Ascending aorta (tissue), 2 donors: ENCODE measurements at regions not wholly inside any gene's neighbourhood (a gene's known extent, or its start where the extent isn't known, plus 50 kb on each side); places are given as distances from the start of the nearest gene placed in this dataset.

Source experiments
- DNase-seq, 2 donors: peaks; one replicate each; pipeline ENCODE4 v3.0.0-alpha.2; 2019; ENCODE audit warnings: low spot score in 2 of 2
- H3K27ac ChIP-seq, 2 donors: fragments of 200-600 bp; sonication (generic); one replicate each; pipeline ENCODE4 v1.5.1; 2016 to 2017; ENCODE audit warnings: mild to moderate bottlenecking in 1 of 2
- H3K27me3 ChIP-seq: fragments of 200-600 bp; sonication (generic); one replicate; pipeline ENCODE4 v1.5.1; 2017
- H3K36me3 ChIP-seq, 2 donors: fragments of 200-600 bp; sonication (generic); one replicate each; pipeline ENCODE4 v1.5.1; 2016
- H3K4me1 ChIP-seq, 2 donors: fragments of 200-600 bp; sonication (generic); one replicate each; pipeline ENCODE4 v1.5.1; 2016 to 2017; ENCODE audit warnings: mild to moderate bottlenecking in 1 of 2
- H3K4me3 ChIP-seq, 2 donors: fragments of 200-600 bp; sonication (generic); one replicate each; pipeline ENCODE4 v1.5.1; 2016 to 2017; ENCODE audit warnings: mild to moderate bottlenecking in 1 of 2
- H3K9me3 ChIP-seq, 2 donors: fragments of 200-600 bp; sonication (generic); one replicate each; pipeline ENCODE4 v1.5.1; 2016
- CTCF ChIP-seq, 3 experiments: fragments of 200-600 bp in 2 of 3; fragments of 450-650 bp in 1 of 3; sonication (generic) in 2 of 3; IDR thresholded peaks; one replicate each; pipeline ENCODE4 v1.5.1; 2016 to 2019; ENCODE audit warnings: antibody characterized with exemption in 3 of 3, mild to moderate bottlenecking in 1 of 3, moderate library complexity in 1 of 3
- intact Hi-C: fragments of 100-400 bp; cut with DNase I; formaldehyde crosslinking; loops from one replicate; pipeline ENCODE4 v1.15.1; 2023

- Histone ChIP-seq H3K27ac (no peak overlapping the region), H3K27me3 (no peaks in the 10 kb centered on the region), H3K4me3 (no peak overlapping the region), H3K9me3 (no peaks in the 10 kb centered on the region), H3K4me1 (no peaks in the 10 kb centered on the region), H3K36me3 (no peaks in the 10 kb centered on the region)
- no peak for DNase-seq
- TF ChIP-seq CTCF (IDR thresholded peaks at IDR 0.05) = no peak
- intact Hi-C loops = no loop called here
Measured at GRCh38 chr11:42543844-42544419, 767.9 kb upstream of the API5 start.

- intact Hi-C loops = no loop called here
- H3K4me3 ChIP-seq = no peak overlapping the region
- H3K27me3 ChIP-seq = no peaks in the 10 kb centered on the region
- no peaks in the 10 kb centered on the region for H3K4me1 ChIP-seq
- no peak overlapping the region for H3K27ac ChIP-seq
- no peak for TF ChIP-seq CTCF (IDR thresholded peaks at IDR 0.05)
- no peak for DNase-seq
- H3K9me3 ChIP-seq = no peaks in the 10 kb centered on the region
- H3K36me3 ChIP-seq = no peaks in the 10 kb centered on the region
Measured at GRCh38 chr11:42544726-42545125, 767.1 kb upstream of the API5 start.

GRCh38 chr11:42545954-42546353, 765.8 kb upstream of the API5 start:
- TF ChIP-seq CTCF (IDR thresholded peaks at IDR 0.05) = no peak
- H3K27ac ChIP-seq = no peak overlapping the region
- H3K4me1 ChIP-seq = no peaks in the 10 kb centered on the region
- no peak for DNase-seq
- H3K27me3 ChIP-seq = no peaks in the 10 kb centered on the region
- H3K36me3 ChIP-seq = no peaks in the 10 kb centered on the region
- intact Hi-C loops = no loop called here
- no peak overlapping the region for H3K4me3 ChIP-seq
- no peaks in the 10 kb centered on the region for H3K9me3 ChIP-seq

- TF ChIP-seq CTCF (IDR thresholded peaks at IDR 0.05) = no peak
- Histone ChIP-seq H3K9me3 (no peaks in the 10 kb centered on the region), H3K27ac (no peak overlapping the region), H3K4me1 (no peaks in the 10 kb centered on the region), H3K36me3 (no peaks in the 10 kb centered on the region), H3K27me3 (no peaks in the 10 kb centered on the region), H3K4me3 (no peak overlapping the region)
- DNase-seq = no peak
- intact Hi-C loops = no loop called here
Measured at GRCh38 chr11:42552786-42553185, 759.0 kb upstream of the API5 start.

GRCh38 chr11:42555190-42555589, 756.6 kb upstream of the API5 start:
- Histone ChIP-seq H3K4me1 (no peaks in the 10 kb centered on the region), H3K9me3 (no peaks in the 10 kb centered on the region), H3K27ac (no peak overlapping the region), H3K4me3 (no peak overlapping the region), H3K27me3 (no peaks in the 10 kb centered on the region), H3K36me3 (no peaks in the 10 kb centered on the region)
- intact Hi-C loops = no loop called here
- no peak for TF ChIP-seq CTCF (IDR thresholded peaks at IDR 0.05)
- no peak for DNase-seq
